ENCODE measurements at regions not wholly inside any gene's neighbourhood (a gene's known extent, or its start where the extent isn't known, plus 50 kb on each side); places are given as distances from the start of the nearest gene placed in this dataset.

GRCh38 chr5:61596265-61596664 lies 264.2 kb downstream of the ZSWIM6 start:
- no peak for DNase-seq
- ATAC-seq (ENCODE audit: insufficient read depth, low read depth) = no peak
- H3K4me1 ChIP-seq (ENCODE audit: insufficient read depth, low read length) = no peaks in the 10 kb centered on the region
- H3K4me3 ChIP-seq (ENCODE audit: low read depth in 1 of 2, low read length in 2 of 2) = no peak overlapping the region
- no peaks in the 10 kb centered on the region for H3K79me2 ChIP-seq (ENCODE audit: insufficient read depth, low read length)
- no peak overlapping the region for H2AFZ ChIP-seq (ENCODE audit: low read depth, low read length)
- H3K36me3 ChIP-seq (ENCODE audit: insufficient read depth, low read length) = no peaks in the 10 kb centered on the region
- no peak overlapping the region for H3K9ac ChIP-seq (ENCODE audit: low read depth, low read length)
- TF ChIP-seq CTCF (IDR thresholded peaks at IDR 0.05; ENCODE audit: borderline replicate concordance, extremely low read depth, low read length, poor library complexity, severe bottlenecking) = no peak
- no peak for TF ChIP-seq EZH2 (IDR thresholded peaks at IDR 0.05; ENCODE audit: borderline replicate concordance, low read depth, low read length, severe bottlenecking)
- H4K20me1 ChIP-seq (ENCODE audit: insufficient read depth, low read length) = no peaks in the 10 kb centered on the region
- no peaks in the 10 kb centered on the region for H3K9me3 ChIP-seq (ENCODE audit: insufficient read depth, low read length, severe bottlenecking)
- H3K27me3 ChIP-seq (ENCODE audit: insufficient read depth, low read length, poor library complexity) = peaks cover 5% of the 10 kb centered on the region
- H3K4me2 ChIP-seq (ENCODE audit: insufficient read depth, low read length) = no peak overlapping the region
- H3K27ac ChIP-seq (ENCODE audit: low read length) = no peak overlapping the region

- Histone ChIP-seq H3K9ac (ENCODE audit: low read depth, low read length) (no peak overlapping the region), H3K4me1 (ENCODE audit: insufficient read depth, low read length) (no peaks in the 10 kb centered on the region), H3K27ac (ENCODE audit: low read length) (no peak overlapping the region), H3K4me3 (ENCODE audit: low read depth in 1 of 2, low read length in 2 of 2) (no peak overlapping the region), H3K4me2 (ENCODE audit: insufficient read depth, low read length) (no peak overlapping the region), H3K36me3 (ENCODE audit: insufficient read depth, low read length) (no peaks in the 10 kb centered on the region), H3K9me3 (ENCODE audit: insufficient read depth, low read length, severe bottlenecking) (no peaks in the 10 kb centered on the region), H2AFZ (ENCODE audit: low read depth, low read length) (no peak overlapping the region), H3K27me3 (ENCODE audit: insufficient read depth, low read length, poor library complexity) (peaks cover 5% of the 10 kb centered on the region), H4K20me1 (ENCODE audit: insufficient read depth, low read length) (no peaks in the 10 kb centered on the region), H3K79me2 (ENCODE audit: insufficient read depth, low read length) (no peaks in the 10 kb centered on the region)
- no peak for DNase-seq
- TF ChIP-seq CTCF (IDR thresholded peaks at IDR 0.05; ENCODE audit: borderline replicate concordance, extremely low read depth, low read length, poor library complexity, severe bottlenecking) (no peak), EZH2 (IDR thresholded peaks at IDR 0.05; ENCODE audit: borderline replicate concordance, low read depth, low read length, severe bottlenecking) (no peak)
- no peak for ATAC-seq (ENCODE audit: insufficient read depth, low read depth)
Measured at GRCh38 chr5:61597684-61598083, 265.6 kb downstream of the ZSWIM6 start.

GRCh38 chr5:61598126-61598525 lies 266.1 kb downstream of the ZSWIM6 start:
- Histone ChIP-seq H2AFZ (ENCODE audit: low read depth, low read length) (no peak overlapping the region), H3K36me3 (ENCODE audit: insufficient read depth, low read length) (no peaks in the 10 kb centered on the region), H3K79me2 (ENCODE audit: insufficient read depth, low read length) (no peaks in the 10 kb centered on the region), H3K27ac (ENCODE audit: low read length) (no peak overlapping the region), H3K27me3 (ENCODE audit: insufficient read depth, low read length, poor library complexity) (peaks cover 5% of the 10 kb centered on the region), H3K9ac (ENCODE audit: low read depth, low read length) (no peak overlapping the region), H4K20me1 (ENCODE audit: insufficient read depth, low read length) (no peaks in the 10 kb centered on the region), H3K4me3 (ENCODE audit: low read depth in 1 of 2, low read length in 2 of 2) (no peak overlapping the region), H3K4me2 (ENCODE audit: insufficient read depth, low read length) (no peak overlapping the region), H3K9me3 (ENCODE audit: insufficient read depth, low read length, severe bottlenecking) (no peaks in the 10 kb centered on the region), H3K4me1 (ENCODE audit: insufficient read depth, low read length) (no peaks in the 10 kb centered on the region)
- DNase-seq (no peak), ATAC-seq (ENCODE audit: insufficient read depth, low read depth) (no peak)
- no peak for TF ChIP-seq CTCF (IDR thresholded peaks at IDR 0.05; ENCODE audit: borderline replicate concordance, extremely low read depth, low read length, poor library complexity, severe bottlenecking)
- no peak for TF ChIP-seq EZH2 (IDR thresholded peaks at IDR 0.05; ENCODE audit: borderline replicate concordance, low read depth, low read length, severe bottlenecking)
